Hepatocyte (in vitro differentiated cells): ENCODE measurements at regions not wholly inside any gene's neighbourhood (a gene's known extent, or its start where the extent isn't known, plus 50 kb on each side); places are given as distances from the start of the nearest gene placed in this dataset.

Source experiments
- EZH2 ChIP-seq: fragments of 200-600 bp; sonication (generic); IDR thresholded peaks from 2 replicates; pipeline ENCODE4 v1.6.1; 2016; ENCODE audit warnings: antibody characterized with exemption, mild to moderate bottlenecking, borderline replicate concordance
- TF ChIP-seq, protein P1 (sequence below): fragments of 200-600 bp; sonication (generic); IDR thresholded peaks from 2 replicates; pipeline ENCODE4 v1.5.1; 2016; ENCODE audit warnings: antibody characterized with exemption, mild to moderate bottlenecking; ENCODE audit not compliant: poor library complexity

DNA sequence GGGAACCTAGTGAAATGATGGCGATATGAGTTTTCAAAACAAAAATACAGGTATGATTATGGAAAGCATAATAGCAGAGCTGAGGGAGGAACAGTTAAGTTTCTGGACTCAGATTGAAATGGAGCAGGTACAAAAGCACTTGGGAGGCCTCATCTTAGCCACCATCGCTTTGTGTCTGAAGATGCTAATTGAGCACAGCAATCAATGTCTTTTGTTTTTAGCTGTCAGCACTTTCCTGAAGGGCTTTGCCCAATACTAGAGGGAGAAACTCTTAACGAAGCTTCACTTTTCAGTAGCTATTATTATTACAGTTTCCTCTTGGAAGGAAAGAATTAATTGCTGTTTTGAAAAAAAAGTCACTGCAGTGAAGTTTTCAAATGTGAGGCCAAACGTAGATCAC, 348.7 kb downstream of the RWDD3 start:
- TF ChIP-seq, protein P1, sequence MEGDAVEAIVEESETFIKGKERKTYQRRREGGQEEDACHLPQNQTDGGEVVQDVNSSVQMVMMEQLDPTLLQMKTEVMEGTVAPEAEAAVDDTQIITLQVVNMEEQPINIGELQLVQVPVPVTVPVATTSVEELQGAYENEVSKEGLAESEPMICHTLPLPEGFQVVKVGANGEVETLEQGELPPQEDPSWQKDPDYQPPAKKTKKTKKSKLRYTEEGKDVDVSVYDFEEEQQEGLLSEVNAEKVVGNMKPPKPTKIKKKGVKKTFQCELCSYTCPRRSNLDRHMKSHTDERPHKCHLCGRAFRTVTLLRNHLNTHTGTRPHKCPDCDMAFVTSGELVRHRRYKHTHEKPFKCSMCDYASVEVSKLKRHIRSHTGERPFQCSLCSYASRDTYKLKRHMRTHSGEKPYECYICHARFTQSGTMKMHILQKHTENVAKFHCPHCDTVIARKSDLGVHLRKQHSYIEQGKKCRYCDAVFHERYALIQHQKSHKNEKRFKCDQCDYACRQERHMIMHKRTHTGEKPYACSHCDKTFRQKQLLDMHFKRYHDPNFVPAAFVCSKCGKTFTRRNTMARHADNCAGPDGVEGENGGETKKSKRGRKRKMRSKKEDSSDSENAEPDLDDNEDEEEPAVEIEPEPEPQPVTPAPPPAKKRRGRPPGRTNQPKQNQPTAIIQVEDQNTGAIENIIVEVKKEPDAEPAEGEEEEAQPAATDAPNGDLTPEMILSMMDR = no peak
- no peak for TF ChIP-seq EZH2
